Stimulated activated CD4-positive, alpha-beta T cell treated with anti-CD3 and anti-CD28 coated beads, Interleukin-2, amount 100 ng/mL, for 24 hours (primary cell): ENCODE measurements at regions not wholly inside any gene's neighbourhood (a gene's known extent, or its start where the extent isn't known, plus 50 kb on each side); places are given as distances from the start of the nearest gene placed in this dataset.

Experiments used
- DNase-seq, 2 donors: peaks; one replicate each; pipeline ENCODE4 v3.0.0-alpha.2; 2020

DNA sequence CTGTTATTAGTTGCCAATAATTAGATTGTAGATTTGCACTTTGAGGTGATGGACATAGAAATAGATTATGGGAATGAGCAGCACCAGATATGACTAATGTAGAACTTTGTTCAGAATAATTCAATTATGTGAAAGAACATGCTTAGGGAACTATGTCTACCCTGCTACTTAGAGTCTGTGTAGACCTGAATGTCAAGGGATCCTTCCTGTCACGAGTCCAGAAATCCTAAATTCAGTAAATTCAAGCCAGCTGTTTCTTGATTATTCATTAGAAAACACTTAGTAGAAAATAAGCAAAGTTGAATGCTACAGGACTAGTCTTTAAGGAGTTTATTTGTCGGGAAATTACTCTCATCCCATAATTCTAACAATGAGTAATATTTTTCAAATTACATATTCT, 887.3 kb upstream of the SEMA6A start:
- DNase-seq: no peak

DNA sequence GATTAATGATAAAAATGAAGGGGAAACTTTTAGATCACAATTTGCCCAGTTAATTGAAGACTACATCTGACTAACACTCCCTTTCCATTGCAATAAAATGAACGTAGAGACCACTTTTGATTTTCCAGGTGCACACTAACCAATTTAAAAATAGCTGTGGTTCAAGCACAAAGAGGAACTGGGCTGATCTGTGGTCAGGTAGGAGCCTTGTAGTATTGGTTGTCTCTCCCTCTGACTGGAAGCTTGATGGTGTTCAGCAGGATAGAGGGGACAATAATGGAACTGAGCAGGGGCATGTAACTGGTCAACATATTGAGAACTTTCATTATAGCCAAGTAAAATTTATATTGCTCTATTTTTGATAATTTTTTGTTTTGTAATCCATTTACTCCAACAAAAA, 886.8 kb upstream of the SEMA6A start:
- no peak for DNase-seq

DNA sequence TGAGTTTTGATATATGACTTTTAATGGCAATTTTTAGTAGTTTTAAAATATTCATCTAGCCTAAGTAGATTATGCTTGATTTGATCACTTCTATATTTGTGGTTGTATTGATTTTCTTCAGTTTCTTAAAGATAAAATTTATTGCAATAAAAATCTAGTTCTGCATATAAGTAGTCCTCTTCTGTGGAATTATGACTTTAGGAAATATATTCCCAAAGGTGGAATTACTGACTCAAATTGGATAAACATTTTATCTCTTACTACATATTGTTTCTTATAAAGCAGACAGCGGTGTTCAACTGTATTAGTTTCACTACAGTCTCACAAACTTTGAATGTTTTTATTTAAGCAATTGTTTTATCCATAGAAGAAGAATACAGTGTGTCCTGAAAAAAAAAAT, 883.0 kb upstream of the SEMA6A start:
- no peak for DNase-seq

DNA sequence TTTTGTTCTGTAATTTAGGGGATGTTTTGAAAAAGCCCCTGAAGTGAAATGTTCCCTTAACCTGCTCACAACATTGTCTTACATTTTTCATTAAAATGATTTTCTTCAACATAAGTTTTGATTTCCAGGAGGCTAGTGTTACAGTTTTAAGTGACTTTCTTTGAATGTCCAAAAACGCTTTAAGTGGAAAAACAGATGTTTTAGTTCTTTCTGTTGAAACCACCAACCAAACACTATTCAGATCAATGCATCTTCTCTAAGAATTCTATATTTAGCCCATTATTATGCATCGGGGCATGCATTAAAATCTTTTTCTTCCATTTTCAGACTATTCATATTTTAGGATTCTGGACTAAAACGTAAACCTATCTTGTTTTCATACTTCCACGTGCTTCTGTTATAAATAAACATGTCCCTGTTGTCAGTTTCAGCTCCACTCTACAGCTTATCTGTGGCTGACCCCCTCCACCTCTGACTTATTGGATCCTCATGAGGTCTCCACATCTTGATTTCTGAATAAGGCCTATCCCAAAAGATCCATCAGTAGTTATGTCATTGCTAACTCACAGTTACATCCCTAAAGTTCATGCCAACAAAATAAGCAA, 882.3 kb upstream of the SEMA6A start:
- DNase-seq: no peak

DNA sequence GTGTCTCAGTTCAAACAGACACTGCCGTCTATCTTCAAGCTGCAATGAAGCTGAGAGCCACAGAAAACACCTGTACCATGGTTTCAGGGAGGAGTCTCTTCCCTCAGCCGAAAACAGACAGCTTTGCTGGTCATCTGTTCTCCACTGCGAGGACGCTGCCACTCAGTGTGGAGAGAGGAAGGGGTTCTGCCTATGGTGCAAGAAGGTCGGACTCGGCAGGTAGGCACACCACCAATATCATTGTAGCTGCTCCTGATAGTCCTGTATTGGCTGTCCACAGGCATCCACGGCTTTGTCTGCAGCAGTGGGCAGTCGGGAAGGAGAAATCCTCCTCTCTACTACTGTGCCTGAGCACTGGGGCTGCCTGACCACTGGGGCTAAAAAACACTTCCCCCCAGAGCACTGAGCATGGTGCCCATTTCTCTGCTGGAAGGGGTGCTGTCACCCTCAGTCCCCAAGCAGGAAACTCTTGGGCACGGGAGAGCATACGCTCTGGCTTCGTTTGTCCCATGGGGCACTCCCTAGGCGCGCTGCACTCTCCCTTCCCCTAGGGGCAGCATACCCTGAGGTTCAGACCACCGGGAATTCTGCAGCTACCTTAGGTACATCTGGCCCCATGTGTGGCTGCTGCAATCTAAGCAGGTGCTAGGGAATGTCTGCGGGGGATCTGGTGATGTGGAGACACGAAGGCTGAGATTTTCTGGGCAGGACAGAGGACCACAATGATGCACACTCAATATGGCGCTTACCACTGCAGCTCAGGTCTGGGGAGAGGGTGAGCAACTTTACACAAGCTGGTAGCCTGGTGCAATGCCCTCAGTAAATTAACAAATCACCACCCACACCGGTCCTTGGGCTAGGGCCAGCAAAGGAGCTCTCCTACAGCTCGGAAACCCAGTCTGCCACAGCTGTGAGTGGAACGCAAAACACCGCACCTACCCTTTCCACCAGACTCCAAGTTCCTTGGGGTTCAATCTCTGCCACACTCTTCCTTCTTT, 880.9 kb upstream of the SEMA6A start:
- DNase-seq: no peak

DNA sequence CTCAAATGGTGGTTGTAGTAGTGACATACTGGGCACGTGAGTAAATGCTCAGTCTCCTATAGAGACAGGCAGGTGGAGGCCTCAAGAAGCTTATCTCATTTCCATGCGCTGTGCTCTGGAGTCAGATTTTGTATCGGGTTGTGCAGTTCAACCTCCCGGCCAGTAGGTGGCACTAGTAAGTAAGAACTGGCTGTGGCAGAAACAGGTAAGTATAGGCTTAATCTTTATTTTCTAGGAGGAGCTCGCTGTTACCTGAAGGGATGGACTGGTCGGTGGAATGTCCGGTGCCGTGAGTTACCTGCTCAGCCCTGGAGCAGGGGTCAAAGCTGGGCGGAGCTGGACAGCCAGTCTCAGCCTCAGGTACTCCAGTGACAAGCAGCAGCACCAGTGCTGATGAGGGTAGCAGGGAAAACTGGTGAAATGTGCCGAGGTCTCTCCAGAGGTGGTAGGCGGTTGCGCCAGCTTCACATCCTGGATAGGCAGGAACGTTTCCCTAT, 880.1 kb upstream of the SEMA6A start:
- DNase-seq: peak; percentile 45 to 46

DNA sequence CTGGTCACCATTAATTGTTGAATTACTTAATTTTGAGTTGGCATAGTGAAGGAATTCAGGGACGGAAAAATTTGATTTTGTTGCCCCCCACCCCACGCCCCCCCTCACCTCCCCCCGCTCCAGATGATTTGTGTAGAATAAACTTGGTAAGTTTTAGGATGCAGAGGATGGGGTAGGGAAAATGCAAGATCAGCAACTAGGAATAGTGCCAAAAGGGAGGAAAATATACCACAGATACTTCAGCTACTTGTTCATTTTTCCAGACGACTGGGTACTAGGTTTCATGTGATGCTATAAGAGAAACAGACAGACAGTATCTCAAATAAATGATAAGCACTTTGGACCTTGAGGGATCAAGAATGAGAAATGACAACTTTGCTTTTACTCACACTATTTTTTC, 862.2 kb upstream of the SEMA6A start:
- DNase-seq: no peak

DNA sequence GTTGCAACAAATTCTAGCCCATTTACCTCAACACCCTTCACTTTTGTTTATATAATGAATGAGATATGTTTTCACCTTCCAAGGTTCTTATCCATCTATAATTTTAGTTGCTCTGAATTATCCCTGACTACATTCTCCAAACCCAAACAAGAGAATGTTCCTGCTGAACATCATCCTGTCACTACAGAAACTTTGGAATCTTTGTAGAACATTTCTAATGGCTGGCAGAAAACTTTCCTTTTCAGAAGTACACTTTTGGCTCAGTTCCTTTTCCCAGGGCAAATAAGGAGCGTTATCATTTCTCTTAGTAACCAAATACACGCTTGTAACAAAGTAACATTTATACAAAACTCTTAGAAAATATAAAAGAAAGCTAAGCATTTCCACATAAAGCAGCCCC, 860.6 kb upstream of the SEMA6A start:
- no peak for DNase-seq

DNA sequence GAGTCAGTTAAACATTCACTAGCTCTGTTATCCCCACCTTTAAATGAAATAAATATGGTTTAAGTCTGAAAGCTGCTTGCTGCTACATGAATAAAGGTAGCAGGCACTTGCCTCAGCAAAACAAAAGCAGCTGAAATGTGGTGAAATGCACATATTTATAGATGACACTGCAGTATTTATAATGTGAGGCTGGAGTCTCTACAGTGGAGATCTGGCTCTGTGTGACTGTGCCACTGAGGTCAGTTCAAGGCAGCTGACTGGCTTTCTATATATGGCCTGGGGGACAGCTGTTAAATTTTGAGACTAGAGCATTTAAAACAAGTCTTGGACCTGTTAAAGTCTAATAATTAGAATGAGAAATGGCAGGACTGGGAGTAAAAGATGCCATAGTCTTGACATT, 859.6 kb upstream of the SEMA6A start:
- DNase-seq: no peak

DNA sequence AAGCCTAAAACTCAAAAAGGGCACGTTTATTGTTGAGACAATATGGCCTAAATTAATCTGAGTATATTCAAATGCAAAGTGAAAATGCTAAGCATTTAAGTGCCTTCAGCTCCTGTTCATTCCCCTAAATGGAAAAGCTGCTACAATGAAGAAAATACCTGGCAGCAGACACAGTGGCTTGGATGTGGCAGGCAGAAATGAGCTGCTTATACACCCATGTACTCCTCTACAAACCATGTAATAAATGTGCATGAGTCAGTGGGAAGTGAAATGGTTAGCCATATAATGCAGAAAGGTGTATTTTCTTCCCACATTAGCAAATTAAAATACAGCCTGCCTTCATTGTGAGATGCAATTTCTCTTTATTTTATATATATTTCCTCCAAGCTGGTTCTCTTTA, 859.2 kb upstream of the SEMA6A start:
- DNase-seq: no peak

DNA sequence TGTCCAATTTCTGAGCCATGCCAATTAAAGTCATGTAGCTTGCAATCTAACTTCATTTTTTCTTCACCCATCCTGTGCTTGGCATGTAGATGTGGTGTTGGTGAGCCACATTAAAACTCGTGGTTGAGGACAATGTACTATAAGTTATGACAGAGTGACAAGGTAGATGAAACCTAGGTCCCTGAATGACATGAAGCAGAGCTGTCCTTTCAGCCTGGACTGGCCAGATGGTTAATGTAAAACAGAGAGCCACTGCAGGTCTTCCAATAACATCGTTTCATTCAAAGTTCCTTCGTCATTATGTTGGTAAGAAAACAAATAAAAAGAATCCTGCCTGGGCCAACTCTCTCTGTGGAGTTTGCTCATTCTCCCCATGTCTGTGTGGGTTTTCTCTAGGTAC, 856.5 kb upstream of the SEMA6A start:
- no peak for DNase-seq

DNA sequence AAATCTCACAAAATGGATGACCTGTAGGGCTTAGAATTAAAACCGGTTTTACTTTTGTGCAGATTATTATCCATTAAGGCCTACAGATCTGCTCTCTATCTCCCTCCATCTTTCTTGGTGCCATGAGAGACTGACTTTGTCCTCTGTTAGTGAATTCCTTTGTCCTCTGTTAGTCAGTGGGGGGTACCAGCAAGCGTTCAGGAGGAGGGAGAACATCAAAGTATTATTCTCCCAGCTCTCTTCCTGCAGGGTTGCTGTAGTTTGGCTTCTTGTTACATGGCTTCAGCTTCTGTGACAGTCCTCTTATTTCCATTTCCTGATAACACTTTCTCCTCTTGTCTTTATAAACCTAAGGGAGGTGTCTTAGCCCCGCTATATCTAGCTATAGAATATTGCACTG, 850.5 kb upstream of the SEMA6A start:
- no peak for DNase-seq

DNA sequence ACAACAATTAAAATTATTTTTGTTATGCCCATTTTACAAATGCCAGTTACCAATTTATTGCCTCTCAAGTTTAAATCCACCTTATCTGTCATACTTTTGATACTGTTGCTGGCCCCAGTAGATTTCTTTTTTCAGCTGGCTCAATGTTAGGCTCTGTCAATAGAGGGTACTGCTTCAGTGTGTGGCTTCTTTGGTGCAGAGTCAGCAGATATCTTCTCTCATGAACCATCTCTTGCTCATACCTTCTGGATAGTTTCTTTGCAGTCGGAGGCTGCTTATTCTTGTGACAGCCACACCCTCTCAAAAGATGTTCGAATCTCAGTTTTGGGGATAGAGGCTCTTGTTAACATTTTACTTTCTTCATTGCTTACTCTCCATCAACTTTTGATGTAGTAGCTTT, 849.9 kb upstream of the SEMA6A start:
- DNase-seq: no peak

DNA sequence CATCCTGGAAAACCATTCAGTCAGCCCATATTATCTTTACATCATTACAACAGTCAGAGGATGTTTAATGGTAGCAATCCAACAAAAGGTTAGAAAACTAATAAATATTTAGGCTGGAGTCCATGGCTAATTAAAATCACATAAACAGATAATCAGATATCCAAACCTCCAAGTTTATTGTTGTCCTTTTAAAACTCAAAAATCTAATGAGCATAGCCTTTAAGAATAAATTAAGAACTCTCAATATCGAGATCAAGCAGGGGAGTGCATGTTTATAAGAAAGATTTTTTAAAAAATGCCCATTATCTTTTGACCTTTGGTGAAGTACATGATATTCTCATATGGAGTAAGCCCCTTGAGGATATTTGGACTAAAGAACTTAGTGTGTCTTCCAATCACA, 842.9 kb upstream of the SEMA6A start:
- no peak for DNase-seq

DNA sequence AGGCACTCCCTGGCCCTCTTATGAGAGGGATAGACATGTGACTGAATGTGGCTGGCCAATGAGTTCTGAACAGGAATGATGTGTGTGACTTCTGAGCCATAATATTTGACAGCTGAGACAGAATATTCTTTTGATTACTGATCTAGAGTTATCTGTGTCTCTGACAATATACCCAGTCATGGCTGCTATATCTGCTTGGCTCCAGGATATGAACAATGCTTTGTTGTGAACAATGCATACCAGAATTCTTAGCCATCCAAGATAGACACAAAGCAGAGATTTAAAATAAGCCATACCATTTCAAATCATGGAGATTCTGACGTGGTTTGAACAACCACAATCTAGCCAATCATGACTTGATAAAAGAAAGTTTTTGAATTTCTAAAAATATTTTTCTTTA, 840.3 kb upstream of the SEMA6A start:
- DNase-seq: no peak

DNA sequence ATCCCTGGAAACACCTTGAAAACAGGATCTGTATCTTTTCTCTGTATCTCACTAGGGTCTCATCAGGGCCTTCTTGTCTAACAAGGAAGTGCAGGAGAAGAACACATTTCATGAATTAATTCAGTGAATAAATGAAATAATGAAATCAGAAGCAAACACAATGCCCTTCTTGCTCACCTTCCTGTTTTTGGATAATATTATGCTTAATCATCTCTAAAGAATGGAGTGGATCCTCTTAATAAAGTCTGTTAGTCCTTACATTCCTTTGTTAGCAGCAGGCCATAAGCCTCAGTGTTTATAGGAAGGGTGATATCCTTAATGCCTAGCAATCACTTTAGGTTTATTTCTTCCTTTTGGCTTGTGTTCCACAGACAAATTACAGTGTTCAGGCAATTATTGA, 837.1 kb upstream of the SEMA6A start:
- no peak for DNase-seq

DNA sequence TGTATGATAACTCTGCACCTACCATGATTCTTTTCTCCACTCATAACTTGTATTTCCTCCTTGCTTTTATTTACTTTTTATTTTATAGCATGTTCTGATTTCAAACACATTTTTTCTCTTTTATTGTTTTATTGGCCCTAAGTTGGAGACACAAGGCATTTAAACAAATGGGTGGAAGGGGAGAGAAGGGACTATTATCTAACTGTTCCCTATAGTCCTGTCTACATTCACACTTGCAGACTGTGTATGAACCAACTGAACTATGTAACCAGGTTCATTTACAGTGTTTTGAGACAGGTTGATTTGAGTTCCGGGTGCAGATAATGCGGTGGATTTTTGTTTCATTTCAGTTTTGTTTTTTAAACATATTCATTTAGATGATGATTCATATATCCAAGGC, 830.6 kb upstream of the SEMA6A start:
- DNase-seq: no peak

DNA sequence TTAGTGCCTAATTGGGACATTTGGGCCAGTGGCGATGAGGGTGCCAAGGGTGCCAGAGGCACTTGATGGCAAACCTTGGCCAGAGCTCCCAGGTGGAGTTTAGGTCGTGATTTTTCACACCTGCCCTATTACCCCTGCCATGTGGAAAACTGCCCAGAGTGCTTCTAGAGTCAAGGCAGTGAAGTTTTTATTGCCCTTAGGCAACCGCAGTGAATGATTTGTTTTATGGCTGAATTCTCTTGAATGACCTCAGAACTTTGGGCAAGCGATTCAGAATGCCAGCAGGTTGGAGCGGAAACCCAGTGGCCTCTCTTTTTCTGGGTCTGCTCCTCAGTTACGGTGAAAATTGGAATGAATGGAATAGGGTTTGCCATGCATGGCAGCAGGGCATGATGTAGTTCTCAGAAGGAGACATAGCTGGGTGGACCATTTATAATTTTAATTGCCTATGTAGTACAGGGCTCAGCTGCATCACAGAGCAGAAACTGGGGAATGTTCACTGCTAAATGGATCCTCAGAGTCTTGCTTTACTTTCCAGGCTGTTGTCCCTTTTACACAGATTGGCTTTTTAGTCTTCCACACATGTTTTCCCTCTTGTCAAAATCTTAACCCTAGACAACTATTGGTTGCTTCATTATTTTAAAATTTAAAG, 820.0 kb upstream of the SEMA6A start:
- no peak for DNase-seq

DNA sequence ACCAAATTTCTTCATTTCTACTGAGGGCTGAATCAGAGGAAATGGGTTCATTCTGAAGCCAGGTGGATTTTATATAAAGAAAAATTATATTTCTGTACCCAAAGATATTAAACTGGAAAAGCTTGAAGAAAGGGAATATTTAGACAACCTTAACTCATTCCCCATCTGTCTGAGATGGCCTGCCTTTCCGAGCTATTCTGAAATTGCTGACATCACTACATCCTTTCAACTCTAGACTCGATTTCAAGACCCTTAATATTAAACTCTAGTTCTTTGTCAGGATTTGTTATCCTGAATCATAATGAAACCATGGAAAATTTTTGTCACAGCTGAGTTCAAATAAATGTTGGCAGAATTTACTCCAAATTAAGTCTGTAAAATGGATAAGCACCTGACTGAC, 818.5 kb upstream of the SEMA6A start:
- no peak for DNase-seq

DNA sequence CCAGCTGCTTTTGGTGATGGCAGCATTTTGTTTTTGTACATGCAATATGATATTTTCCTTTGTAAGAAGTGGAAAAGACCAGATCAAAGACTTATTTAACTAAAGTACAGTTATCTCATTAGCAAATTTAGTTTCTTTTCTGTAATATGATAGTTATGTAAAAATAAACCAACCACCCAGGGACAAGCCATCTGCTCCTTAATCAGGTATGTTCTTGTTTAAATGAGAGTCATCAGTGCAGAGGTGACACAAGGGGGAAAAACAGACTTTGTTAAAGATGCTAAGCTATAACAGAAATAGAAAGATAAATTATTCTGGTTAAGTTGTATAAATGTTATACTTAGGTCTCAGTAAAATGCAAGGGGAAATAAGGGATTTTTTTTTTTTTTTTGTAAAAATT, 805.7 kb upstream of the SEMA6A start:
- no peak for DNase-seq

DNA sequence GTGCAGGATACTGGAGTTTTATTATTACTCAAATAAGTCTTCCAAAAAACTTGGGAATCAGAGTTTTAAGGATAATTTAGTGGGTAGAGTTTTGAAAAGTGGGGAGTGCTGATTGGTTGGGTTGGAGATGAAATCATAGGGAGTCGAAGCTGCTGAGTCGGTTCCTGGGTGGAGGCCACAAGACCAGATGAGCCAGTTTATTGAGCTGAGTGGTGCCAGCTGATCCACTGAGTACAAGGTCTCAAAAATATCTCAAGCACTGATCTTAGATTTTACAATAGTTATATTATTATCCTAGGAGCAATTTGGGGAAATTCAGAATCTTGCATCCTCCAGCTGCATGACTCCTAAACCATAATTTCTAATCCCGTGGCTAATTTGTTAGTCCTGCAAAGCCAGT, 804.9 kb upstream of the SEMA6A start:
- no peak for DNase-seq

DNA sequence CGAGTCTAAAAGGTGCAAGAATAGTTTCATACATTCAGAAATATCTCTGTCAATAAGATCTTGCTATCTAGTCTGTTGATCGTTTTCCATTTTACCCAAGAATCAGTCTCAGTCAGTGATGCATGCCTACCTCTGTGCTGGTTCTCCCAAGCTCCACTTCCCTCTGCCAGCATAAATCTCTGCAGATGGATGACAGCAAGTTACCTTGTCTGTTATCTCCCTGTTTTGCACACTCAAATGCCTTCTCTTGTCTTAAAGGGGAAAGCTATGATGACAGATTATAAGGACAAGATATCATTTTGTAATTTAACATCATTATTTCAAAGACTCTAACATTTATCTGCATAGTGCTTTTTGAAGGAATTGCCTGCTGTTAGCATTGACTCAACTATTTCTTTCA, 802.1 kb upstream of the SEMA6A start:
- no peak for DNase-seq

DNA sequence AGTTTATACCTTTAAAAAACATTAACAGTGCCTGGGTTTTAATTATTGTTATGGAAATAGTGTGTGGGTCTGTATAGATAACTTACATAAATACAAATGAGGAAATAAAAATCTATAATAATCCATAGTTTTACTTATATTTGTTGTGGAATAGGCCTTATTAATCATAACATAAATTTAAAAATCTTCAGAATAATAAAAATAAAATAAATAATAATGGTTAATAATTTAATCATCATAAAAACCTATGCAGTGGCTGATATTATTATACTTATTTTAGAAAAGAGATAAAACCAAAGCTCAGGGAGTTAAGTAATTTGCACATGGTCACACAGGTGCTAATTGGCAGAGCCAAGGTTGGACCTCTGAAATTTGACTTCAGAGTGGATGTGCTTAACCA, 785.3 kb upstream of the SEMA6A start:
- DNase-seq: no peak

DNA sequence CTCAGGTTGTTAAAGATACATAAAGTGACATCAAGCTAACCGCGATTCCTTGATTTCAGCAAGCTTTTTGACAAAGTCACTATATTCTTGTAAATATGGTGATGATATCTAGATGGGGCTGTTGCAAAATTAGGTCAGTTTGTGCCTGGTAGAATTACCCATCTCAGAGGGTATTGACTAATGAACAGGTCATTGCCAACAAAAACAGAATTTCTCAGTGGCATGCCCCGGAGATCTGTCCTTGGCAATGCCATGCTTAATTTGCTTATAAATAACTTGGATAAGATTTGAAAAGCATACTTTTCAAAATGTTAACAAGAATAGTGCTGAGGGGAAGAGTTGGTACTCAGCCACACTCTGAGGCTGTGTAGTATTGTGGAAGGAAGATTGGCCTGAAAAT, 783.3 kb upstream of the SEMA6A start:
- DNase-seq: no peak
